Ovary (tissue), 3 donors: ENCODE measurements at regions not wholly inside any gene's neighbourhood (a gene's known extent, or its start where the extent isn't known, plus 50 kb on each side); places are given as distances from the start of the nearest gene placed in this dataset.

Source experiments
- POLR2A ChIP-seq: fragments of 450-650 bp; IDR thresholded peaks from one replicate; pipeline ENCODE4 v1.6.1; 2017; ENCODE audit warnings: antibody characterized with exemption, mild to moderate bottlenecking, moderate library complexity
- TF ChIP-seq, protein P1 (sequence below), 3 donors: fragments of 450-650 bp in 2 of 3; fragments of 200-600 bp in 1 of 3; IDR thresholded peaks; one replicate each; pipeline versions ENCODE4 v1.5.1 to v1.8.0; 2016 to 2022; ENCODE audit warnings: antibody characterized with exemption in 3 of 3, mild to moderate bottlenecking in 1 of 3
- donor health status: DM: no; HTN: no; CAD: no.

DNA sequence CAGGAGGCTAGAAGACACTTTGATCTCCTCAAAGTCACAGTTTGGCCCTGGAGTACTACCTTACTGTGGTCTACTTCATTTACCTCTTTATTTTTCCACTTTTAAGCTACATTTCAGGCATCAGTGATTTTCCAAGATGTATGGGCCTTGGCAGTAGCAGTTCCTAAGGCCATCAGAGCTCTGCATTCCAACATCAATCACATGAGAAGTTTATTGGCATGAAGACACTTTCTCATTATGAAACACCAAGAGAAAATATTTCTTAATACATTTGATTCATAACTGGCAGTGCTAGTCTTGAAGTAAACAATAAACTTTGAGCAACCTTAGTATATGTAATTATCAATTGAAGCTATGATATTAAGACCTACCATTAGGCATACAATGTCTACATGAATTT, 178.1 kb downstream of the IL15 start:
- TF ChIP-seq, protein P1, sequence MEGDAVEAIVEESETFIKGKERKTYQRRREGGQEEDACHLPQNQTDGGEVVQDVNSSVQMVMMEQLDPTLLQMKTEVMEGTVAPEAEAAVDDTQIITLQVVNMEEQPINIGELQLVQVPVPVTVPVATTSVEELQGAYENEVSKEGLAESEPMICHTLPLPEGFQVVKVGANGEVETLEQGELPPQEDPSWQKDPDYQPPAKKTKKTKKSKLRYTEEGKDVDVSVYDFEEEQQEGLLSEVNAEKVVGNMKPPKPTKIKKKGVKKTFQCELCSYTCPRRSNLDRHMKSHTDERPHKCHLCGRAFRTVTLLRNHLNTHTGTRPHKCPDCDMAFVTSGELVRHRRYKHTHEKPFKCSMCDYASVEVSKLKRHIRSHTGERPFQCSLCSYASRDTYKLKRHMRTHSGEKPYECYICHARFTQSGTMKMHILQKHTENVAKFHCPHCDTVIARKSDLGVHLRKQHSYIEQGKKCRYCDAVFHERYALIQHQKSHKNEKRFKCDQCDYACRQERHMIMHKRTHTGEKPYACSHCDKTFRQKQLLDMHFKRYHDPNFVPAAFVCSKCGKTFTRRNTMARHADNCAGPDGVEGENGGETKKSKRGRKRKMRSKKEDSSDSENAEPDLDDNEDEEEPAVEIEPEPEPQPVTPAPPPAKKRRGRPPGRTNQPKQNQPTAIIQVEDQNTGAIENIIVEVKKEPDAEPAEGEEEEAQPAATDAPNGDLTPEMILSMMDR (IDR thresholded peaks at IDR 0.05), result no peak
- TF ChIP-seq POLR2A, result no peak
